MM.1S (cell line): ENCODE measurements at regions not wholly inside any gene's neighbourhood (a gene's known extent, or its start where the extent isn't known, plus 50 kb on each side); places are given as distances from the start of the nearest gene placed in this dataset.

ENCODE experiments used
- DNase-seq: peaks from one replicate; pipeline ENCODE4 v3.0.0-alpha.2; 2015
- H2AFZ ChIP-seq: fragments of 300-600 bp; sonication (generic); 2 replicates; pipeline ENCODE4 v1.6.0; 2016; ENCODE audit warnings: antibody characterized with exemption, low read length
- H3F3A ChIP-seq: fragments of 300-600 bp; sonication (generic); 2 replicates; pipeline ENCODE4 v1.6.1; 2016; ENCODE audit warnings: mild to moderate bottlenecking, antibody characterized with exemption, low read length, moderate library complexity, mixed read lengths; ENCODE audit not compliant: insufficient read depth
- H3K27ac ChIP-seq: fragments of 300-600 bp; sonication (generic); 2 replicates; pipeline ENCODE4 v1.5.1; 2016; ENCODE audit warnings: mild to moderate bottlenecking, low read length
- H3K27me3 ChIP-seq: fragments of 300-600 bp; sonication (generic); replicated peaks from 2 replicates; pipeline ENCODE4 v1.6.0; 2016; ENCODE audit warnings: low read length; ENCODE audit not compliant: insufficient read depth
- H3K36me3 ChIP-seq: fragments of 300-600 bp; sonication (generic); replicated peaks from 2 replicates; pipeline ENCODE4 v1.6.1; 2016; ENCODE audit warnings: mild to moderate bottlenecking, low read length, mixed read lengths; ENCODE audit not compliant: insufficient read depth
- H3K4me1 ChIP-seq: fragments of 300-600 bp; sonication (generic); 2 replicates; pipeline ENCODE4 v1.6.1; 2016; ENCODE audit warnings: low read length, mixed read lengths
- H3K4me2 ChIP-seq: fragments of 300-600 bp; sonication (generic); 2 replicates; pipeline ENCODE4 v1.6.0; 2016; ENCODE audit warnings: low read depth, low read length
- H3K4me3 ChIP-seq: fragments of 300-600 bp; sonication (generic); 2 replicates; pipeline ENCODE4 v1.5.1; 2016; ENCODE audit warnings: low read length, mixed read lengths
- H3K79me2 ChIP-seq: fragments of 300-600 bp; sonication (generic); 2 replicates; pipeline ENCODE4 v1.6.1; 2016; ENCODE audit warnings: mixed run types, low read length, mixed read lengths
- H3K9ac ChIP-seq: fragments of 300-600 bp; sonication (generic); 2 replicates; pipeline ENCODE4 v1.6.1; 2016; ENCODE audit warnings: low read length, mixed read lengths
- H3K9me2 ChIP-seq: fragments of 300-600 bp; sonication (generic); replicated peaks from 2 replicates; pipeline ENCODE4 v1.6.1; 2016; ENCODE audit warnings: mild to moderate bottlenecking, low read length, mixed read lengths; ENCODE audit not compliant: insufficient read depth
- H3K9me3 ChIP-seq: fragments of 300-600 bp; sonication (generic); replicated peaks from 2 replicates; pipeline ENCODE4 v1.6.1; 2016; ENCODE audit warnings: mild to moderate bottlenecking, low read length, mixed read lengths; ENCODE audit not compliant: insufficient read depth
- H4K20me1 ChIP-seq: fragments of 300-600 bp; sonication (generic); 2 replicates; pipeline ENCODE4 v1.6.1; 2016; ENCODE audit warnings: mild to moderate bottlenecking, low read length, moderate library complexity, mixed read lengths; ENCODE audit not compliant: insufficient read depth
- CTCF ChIP-seq: fragments of 300-600 bp; sonication (generic); IDR thresholded peaks from 2 replicates; pipeline ENCODE4 v1.5.1; 2016; ENCODE audit warnings: antibody characterized with exemption, low read length, mixed read lengths
- EZH2 ChIP-seq: fragments of 300-600 bp; sonication (generic); optimal IDR thresholded peaks from 2 replicates; pipeline ENCODE3; 2017; ENCODE audit warnings: low read depth, mild to moderate bottlenecking, antibody characterized with exemption, low read length, mixed read lengths
- EZH2phosphoT487 ChIP-seq: fragments of 300-600 bp; sonication (generic); IDR thresholded peaks from 2 replicates; pipeline ENCODE4 v1.6.1; 2018; ENCODE audit warnings: antibody characterized with exemption, low read length

- Histone ChIP-seq H3K4me3 (no peak overlapping the region), H3K36me3 (no peaks in the 10 kb centered on the region), H3K9me2 (no peaks in the 10 kb centered on the region), H3K79me2 (no peaks in the 10 kb centered on the region), H3K9ac (no peak overlapping the region), H3K27me3 (no peaks in the 10 kb centered on the region), H2AFZ (no peak overlapping the region), H3K9me3 (no peaks in the 10 kb centered on the region), H3K4me1 (no peaks in the 10 kb centered on the region), H3K4me2 (no peak overlapping the region), H3F3A (no peaks in the 10 kb centered on the region), H3K27ac (no peak overlapping the region), H4K20me1 (no peaks in the 10 kb centered on the region)
- TF ChIP-seq EZH2 = no peak
- no peak for TF ChIP-seq CTCF
- no peak for TF ChIP-seq EZH2phosphoT487
- DNase-seq = no peak
Observed at GRCh38 chr14:55798406-55798805, 218.4 kb downstream of the KTN1 start.

- DNase-seq = no peak
- no peaks in the 10 kb centered on the region for H3K9me3 ChIP-seq
- no peaks in the 10 kb centered on the region for H3K4me1 ChIP-seq
- H3K4me2 ChIP-seq = no peak overlapping the region
- no peaks in the 10 kb centered on the region for H3F3A ChIP-seq
- TF ChIP-seq EZH2 (no peak), EZH2phosphoT487 (no peak)
- no peak overlapping the region for H3K27ac ChIP-seq
- no peaks in the 10 kb centered on the region for H3K9me2 ChIP-seq
- no peaks in the 10 kb centered on the region for H3K27me3 ChIP-seq
- no peaks in the 10 kb centered on the region for H4K20me1 ChIP-seq
- H3K79me2 ChIP-seq = no peaks in the 10 kb centered on the region
- H3K4me3 ChIP-seq = no peak overlapping the region
- no peak overlapping the region for H2AFZ ChIP-seq
- H3K9ac ChIP-seq = no peak overlapping the region
- H3K36me3 ChIP-seq = no peaks in the 10 kb centered on the region
Observed at GRCh38 chr14:55799508-55800095, 219.6 kb downstream of the KTN1 start.

- H3K36me3 ChIP-seq = no peaks in the 10 kb centered on the region
- H3K79me2 ChIP-seq = no peaks in the 10 kb centered on the region
- no peaks in the 10 kb centered on the region for H3K27me3 ChIP-seq
- no peaks in the 10 kb centered on the region for H3K4me1 ChIP-seq
- H4K20me1 ChIP-seq = no peaks in the 10 kb centered on the region
- H3F3A ChIP-seq = no peaks in the 10 kb centered on the region
- no peak overlapping the region for H2AFZ ChIP-seq
- no peak for DNase-seq
- H3K9ac ChIP-seq = no peak overlapping the region
- H3K4me2 ChIP-seq = no peak overlapping the region
- no peaks in the 10 kb centered on the region for H3K9me2 ChIP-seq
- no peak overlapping the region for H3K4me3 ChIP-seq
- H3K27ac ChIP-seq = no peak overlapping the region
- no peaks in the 10 kb centered on the region for H3K9me3 ChIP-seq
- TF ChIP-seq CTCF (no peak), EZH2phosphoT487 (no peak), EZH2 (no peak)
Observed at GRCh38 chr14:55800156-55800785, 220.3 kb downstream of the KTN1 start.

GRCh38 chr14:55801121-55801520 lies 221.1 kb downstream of the KTN1 start:
- no peak overlapping the region for H3K27ac ChIP-seq
- no peak for DNase-seq
- H3K27me3 ChIP-seq = no peaks in the 10 kb centered on the region
- TF ChIP-seq EZH2phosphoT487 (no peak), CTCF (no peak), EZH2 (no peak)
- no peaks in the 10 kb centered on the region for H3K4me1 ChIP-seq
- H2AFZ ChIP-seq = no peak overlapping the region
- H3K9me2 ChIP-seq = no peaks in the 10 kb centered on the region
- no peaks in the 10 kb centered on the region for H3F3A ChIP-seq
- no peaks in the 10 kb centered on the region for H3K36me3 ChIP-seq
- H3K4me3 ChIP-seq = no peak overlapping the region
- H3K9me3 ChIP-seq = no peaks in the 10 kb centered on the region
- no peaks in the 10 kb centered on the region for H4K20me1 ChIP-seq
- H3K9ac ChIP-seq = no peak overlapping the region
- H3K79me2 ChIP-seq = no peaks in the 10 kb centered on the region
- no peak overlapping the region for H3K4me2 ChIP-seq
